ENCODE measurements at regions not wholly inside any gene's neighbourhood (a gene's known extent, or its start where the extent isn't known, plus 50 kb on each side); places are given as distances from the start of the nearest gene placed in this dataset.

DNA sequence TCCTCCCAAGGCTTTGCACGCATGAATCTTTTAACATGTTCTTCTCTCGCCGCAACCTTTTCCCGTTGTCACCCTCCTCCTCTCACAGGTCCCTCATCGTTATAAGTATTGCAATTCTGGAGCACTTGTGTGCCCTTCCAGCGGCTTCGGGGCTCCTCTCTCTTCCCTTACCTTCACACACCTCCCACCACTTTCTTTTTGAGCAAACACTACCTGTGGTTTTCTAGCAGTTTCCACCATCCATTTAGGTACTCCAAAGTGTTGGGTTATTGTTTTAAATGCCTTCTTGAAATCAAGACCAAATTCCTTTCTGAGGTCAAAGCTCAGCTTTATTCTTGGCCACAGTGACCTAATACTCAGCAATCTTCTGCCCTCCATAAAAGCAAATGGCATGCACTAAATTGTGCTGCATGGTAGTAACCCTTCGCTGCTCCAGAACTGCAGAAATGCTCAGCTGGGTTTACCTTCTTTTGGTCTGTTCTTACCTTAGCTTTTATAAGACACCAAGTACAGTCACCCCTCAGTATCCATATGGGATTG lies 472.4 kb downstream of the SETD4 start:
- Mint-ChIP-seq H3K4me1 (ENCODE audit: low read depth) (peaks cover 5% of the 10 kb centered on the region), H3K9me3 (no peaks in the 10 kb centered on the region), H3K4me3 (no peak overlapping the region), H3K36me3 (ENCODE audit: low read depth) (no peaks in the 10 kb centered on the region), H3K27me3 (ENCODE audit: insufficient read depth) (peaks cover 7% of the 10 kb centered on the region), H3K27ac (no peak overlapping the region)
- intact Hi-C loops (cut with micrococcal nuclease): no loop called here
- no peak for DNase-seq (ENCODE audit: low spot score)

GRCh38 chr21:35586305-35586704 lies 474.0 kb downstream of the SETD4 start:
- no peak overlapping the region for H3K4me3 Mint-ChIP-seq
- H3K4me1 Mint-ChIP-seq (ENCODE audit: low read depth): peaks cover 5% of the 10 kb centered on the region
- intact Hi-C loops (cut with micrococcal nuclease): no loop called here
- no peaks in the 10 kb centered on the region for H3K36me3 Mint-ChIP-seq (ENCODE audit: low read depth)
- peaks cover 4% of the 10 kb centered on the region for H3K27me3 Mint-ChIP-seq (ENCODE audit: insufficient read depth)
- no peak overlapping the region for H3K27ac Mint-ChIP-seq
- no peaks in the 10 kb centered on the region for H3K9me3 Mint-ChIP-seq
- DNase-seq (ENCODE audit: low spot score): no peak

- Mint-ChIP-seq H3K27me3 (ENCODE audit: insufficient read depth) (peaks cover 4% of the 10 kb centered on the region), H3K4me3 (no peak overlapping the region), H3K36me3 (ENCODE audit: low read depth) (no peaks in the 10 kb centered on the region), H3K4me1 (ENCODE audit: low read depth) (peaks cover 5% of the 10 kb centered on the region), H3K27ac (no peak overlapping the region), H3K9me3 (no peaks in the 10 kb centered on the region)
- intact Hi-C loops (cut with micrococcal nuclease): no loop called here
- no peak for DNase-seq (ENCODE audit: low spot score)
These were observed 474.4 kb downstream of the SETD4 start for GRCh38 chr21:35585878-35586277.

- peaks cover 5% of the 10 kb centered on the region for H3K4me1 Mint-ChIP-seq (ENCODE audit: low read depth)
- intact Hi-C loops (cut with micrococcal nuclease): no loop called here
- H3K4me3 Mint-ChIP-seq: no peak overlapping the region
- DNase-seq (ENCODE audit: low spot score): no peak
- no peaks in the 10 kb centered on the region for H3K9me3 Mint-ChIP-seq
- peaks cover 1% of the 10 kb centered on the region for H3K27me3 Mint-ChIP-seq (ENCODE audit: insufficient read depth)
- H3K27ac Mint-ChIP-seq: no peak overlapping the region
- no peaks in the 10 kb centered on the region for H3K36me3 Mint-ChIP-seq (ENCODE audit: low read depth)
These were observed 475.2 kb downstream of the SETD4 start for GRCh38 chr21:35585155-35585554.

DNA sequence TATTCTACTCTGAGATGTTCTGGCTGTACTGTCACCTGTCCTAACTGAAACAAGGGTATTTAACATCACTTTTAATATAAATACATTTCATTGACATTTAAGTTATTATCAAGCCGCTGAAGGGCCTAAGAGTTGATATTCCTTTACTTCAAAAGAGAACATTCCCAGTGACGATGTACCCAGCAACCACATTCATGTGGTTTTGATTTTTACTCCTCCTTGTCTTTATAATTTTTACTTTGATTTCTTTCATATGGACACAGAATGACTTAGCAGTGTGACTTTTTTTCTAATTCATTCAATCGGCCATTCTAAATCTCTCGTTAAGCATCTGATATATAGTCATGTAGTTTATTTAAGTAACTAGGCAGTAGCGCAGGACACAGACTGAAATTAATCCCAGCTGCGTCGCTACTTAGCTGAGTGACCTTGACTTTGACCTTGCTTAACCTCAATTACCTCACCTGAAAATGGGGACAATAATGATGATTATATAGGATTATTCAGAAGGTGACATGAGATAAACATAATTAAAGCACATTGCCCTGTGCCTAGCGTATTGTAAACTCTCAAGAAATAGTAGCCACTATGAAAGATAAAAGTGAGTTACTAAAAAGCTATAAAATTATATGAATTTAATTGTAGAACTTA lies 476.6 kb downstream of the SETD4 start:
- DNase-seq (ENCODE audit: low spot score): no peak
- Mint-ChIP-seq H3K36me3 (ENCODE audit: low read depth) (no peaks in the 10 kb centered on the region), H3K4me1 (ENCODE audit: low read depth) (peaks cover 19% of the 10 kb centered on the region), H3K9me3 (peaks cover 1% of the 10 kb centered on the region), H3K27me3 (ENCODE audit: insufficient read depth) (peaks cover 2% of the 10 kb centered on the region), H3K4me3 (no peak overlapping the region), H3K27ac (no peak overlapping the region)
- intact Hi-C loops (cut with micrococcal nuclease): no loop called here

DNA sequence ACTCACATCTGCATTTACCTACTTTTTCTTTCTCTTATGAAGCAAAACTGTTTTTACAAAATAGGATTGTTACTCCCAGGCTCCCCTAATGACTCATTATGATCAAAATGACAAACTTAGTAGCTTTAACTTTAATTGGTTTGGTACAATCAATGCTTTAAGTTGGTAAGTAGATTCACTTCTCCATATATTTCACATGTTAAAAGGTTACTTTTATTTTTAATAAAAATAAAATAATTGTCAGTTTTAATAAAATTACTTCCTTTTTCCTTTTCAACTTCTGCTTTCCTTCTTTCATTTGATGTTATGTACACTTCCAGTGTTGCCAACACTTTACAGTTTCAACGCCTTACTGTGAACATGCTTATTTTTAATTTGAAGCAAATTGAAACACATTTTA lies 477.6 kb downstream of the SETD4 start:
- intact Hi-C loops (cut with micrococcal nuclease): no loop called here
- DNase-seq (ENCODE audit: low spot score): no peak

GRCh38 chr21:35581640-35582039 lies 478.7 kb downstream of the SETD4 start:
- no peak for DNase-seq (ENCODE audit: low spot score)
- Mint-ChIP-seq H3K36me3 (ENCODE audit: low read depth) (no peaks in the 10 kb centered on the region), H3K4me1 (ENCODE audit: low read depth) (peaks cover 17% of the 10 kb centered on the region), H3K4me3 (no peak overlapping the region), H3K27ac (no peak overlapping the region), H3K27me3 (ENCODE audit: insufficient read depth) (peaks cover 2% of the 10 kb centered on the region), H3K9me3 (peaks cover 4% of the 10 kb centered on the region)
- intact Hi-C loops (cut with micrococcal nuclease): no loop called here

More for the DNA sequence above, 477.6 kb downstream of the SETD4 start:
- Mint-ChIP-seq H3K4me3 (no peak overlapping the region), H3K27ac (no peak overlapping the region), H3K27me3 (ENCODE audit: insufficient read depth) (peaks cover 2% of the 10 kb centered on the region), H3K4me1 (ENCODE audit: low read depth) (peaks cover 19% of the 10 kb centered on the region), H3K9me3 (peaks cover 4% of the 10 kb centered on the region), H3K36me3 (ENCODE audit: low read depth) (no peaks in the 10 kb centered on the region)

GRCh38 chr21:35579520-35580293 lies 480.6 kb downstream of the SETD4 start:
- no peak for DNase-seq (ENCODE audit: low spot score)
- peaks cover 17% of the 10 kb centered on the region for H3K4me1 Mint-ChIP-seq (ENCODE audit: low read depth)
- peaks cover 4% of the 10 kb centered on the region for H3K27me3 Mint-ChIP-seq (ENCODE audit: insufficient read depth)
- no peak overlapping the region for H3K27ac Mint-ChIP-seq
- H3K36me3 Mint-ChIP-seq (ENCODE audit: low read depth): no peaks in the 10 kb centered on the region
- H3K4me3 Mint-ChIP-seq: no peak overlapping the region
- intact Hi-C loops (cut with micrococcal nuclease): loop anchor here (5.0 kb wide), 1 partner anchor 67 kb away; no protein-coding TSS in a partner anchor
- H3K9me3 Mint-ChIP-seq: peaks cover 4% of the 10 kb centered on the region

DNA sequence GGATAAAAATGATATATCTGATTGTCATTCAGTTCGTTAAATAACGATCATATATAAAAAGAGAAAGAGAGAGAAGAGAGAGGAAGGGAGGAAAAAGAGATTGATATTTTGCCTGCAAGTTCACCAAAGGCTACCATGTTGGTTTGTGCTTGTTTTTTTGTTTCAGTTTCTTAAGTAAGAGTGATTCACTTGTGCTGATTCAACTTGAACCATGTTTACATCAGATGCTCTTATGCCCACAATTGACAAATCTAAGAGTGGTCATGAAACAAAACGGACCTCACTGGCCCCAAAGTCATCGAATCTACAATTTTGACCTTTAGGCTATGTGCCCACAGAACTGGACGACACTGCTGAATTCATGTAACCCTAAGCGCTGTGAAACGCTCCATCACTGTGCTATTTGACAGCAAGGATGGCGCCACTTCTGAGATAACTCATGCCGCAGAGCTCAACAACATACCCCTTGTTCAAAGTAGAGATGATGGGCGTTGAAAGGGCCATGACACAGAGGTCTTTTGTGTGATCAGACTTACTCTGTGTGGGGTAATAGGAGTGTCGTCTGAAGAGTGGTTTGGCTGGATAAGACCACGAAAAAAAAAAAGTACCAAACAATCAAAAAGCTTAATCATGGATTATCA lies 481.4 kb downstream of the SETD4 start:
- H3K4me3 Mint-ChIP-seq: no peak overlapping the region
- H3K36me3 Mint-ChIP-seq (ENCODE audit: low read depth): no peaks in the 10 kb centered on the region
- H3K27ac Mint-ChIP-seq: peak overlapping the region; percentile 19
- intact Hi-C loops (cut with micrococcal nuclease): loop anchor here (5.0 kb wide), 1 partner anchor 67 kb away; no protein-coding TSS in a partner anchor
- H3K4me1 Mint-ChIP-seq (ENCODE audit: low read depth): peaks cover 17% of the 10 kb centered on the region
- DNase-seq (ENCODE audit: low spot score): no peak
- peaks cover 4% of the 10 kb centered on the region for H3K27me3 Mint-ChIP-seq (ENCODE audit: insufficient read depth)
- peaks cover 4% of the 10 kb centered on the region for H3K9me3 Mint-ChIP-seq

- H3K4me1 Mint-ChIP-seq (ENCODE audit: low read depth): peaks cover 17% of the 10 kb centered on the region
- intact Hi-C loops (cut with micrococcal nuclease): loop anchor here (5.0 kb wide), 1 partner anchor 66 kb away; no protein-coding TSS in a partner anchor
- peaks cover 4% of the 10 kb centered on the region for H3K9me3 Mint-ChIP-seq
- H3K36me3 Mint-ChIP-seq (ENCODE audit: low read depth): no peaks in the 10 kb centered on the region
- H3K27ac Mint-ChIP-seq: peak overlapping the region; percentile 19
- H3K27me3 Mint-ChIP-seq (ENCODE audit: insufficient read depth): peaks cover 5% of the 10 kb centered on the region
- H3K4me3 Mint-ChIP-seq: no peak overlapping the region
- DNase-seq (ENCODE audit: low spot score): no peak
These were observed 482.0 kb downstream of the SETD4 start for GRCh38 chr21:35578347-35578782.

DNA sequence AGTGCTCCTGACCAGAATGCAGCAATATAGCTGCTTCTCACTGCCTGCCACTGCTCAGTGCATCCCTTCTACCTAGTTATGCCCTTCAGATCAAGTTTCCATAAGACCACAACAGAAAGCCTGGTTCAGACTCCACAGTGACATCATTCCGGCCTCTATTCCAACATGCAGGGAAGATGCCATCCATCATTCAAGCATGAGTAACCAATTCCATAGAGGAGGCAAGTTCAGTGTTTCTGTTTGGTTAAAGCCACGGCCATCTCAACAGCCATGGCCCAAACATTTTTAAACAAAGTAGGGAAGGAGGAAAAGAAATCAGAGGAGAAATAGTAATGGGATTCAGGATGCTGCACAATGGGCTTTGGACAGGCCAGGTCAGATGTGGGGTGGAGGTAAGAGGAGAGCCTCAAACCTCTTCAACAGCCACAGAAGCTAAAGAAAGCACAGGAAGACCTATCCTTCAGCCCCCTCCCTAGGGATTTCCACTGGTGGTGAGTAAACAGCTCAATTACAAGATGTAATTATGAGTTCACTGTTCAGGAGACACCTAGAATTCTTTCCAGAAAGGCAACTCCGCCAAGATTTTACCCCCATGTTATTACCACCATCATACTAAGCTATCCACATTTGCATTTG lies 484.9 kb downstream of the SETD4 start:
- no peak for DNase-seq (ENCODE audit: low spot score)

DNA sequence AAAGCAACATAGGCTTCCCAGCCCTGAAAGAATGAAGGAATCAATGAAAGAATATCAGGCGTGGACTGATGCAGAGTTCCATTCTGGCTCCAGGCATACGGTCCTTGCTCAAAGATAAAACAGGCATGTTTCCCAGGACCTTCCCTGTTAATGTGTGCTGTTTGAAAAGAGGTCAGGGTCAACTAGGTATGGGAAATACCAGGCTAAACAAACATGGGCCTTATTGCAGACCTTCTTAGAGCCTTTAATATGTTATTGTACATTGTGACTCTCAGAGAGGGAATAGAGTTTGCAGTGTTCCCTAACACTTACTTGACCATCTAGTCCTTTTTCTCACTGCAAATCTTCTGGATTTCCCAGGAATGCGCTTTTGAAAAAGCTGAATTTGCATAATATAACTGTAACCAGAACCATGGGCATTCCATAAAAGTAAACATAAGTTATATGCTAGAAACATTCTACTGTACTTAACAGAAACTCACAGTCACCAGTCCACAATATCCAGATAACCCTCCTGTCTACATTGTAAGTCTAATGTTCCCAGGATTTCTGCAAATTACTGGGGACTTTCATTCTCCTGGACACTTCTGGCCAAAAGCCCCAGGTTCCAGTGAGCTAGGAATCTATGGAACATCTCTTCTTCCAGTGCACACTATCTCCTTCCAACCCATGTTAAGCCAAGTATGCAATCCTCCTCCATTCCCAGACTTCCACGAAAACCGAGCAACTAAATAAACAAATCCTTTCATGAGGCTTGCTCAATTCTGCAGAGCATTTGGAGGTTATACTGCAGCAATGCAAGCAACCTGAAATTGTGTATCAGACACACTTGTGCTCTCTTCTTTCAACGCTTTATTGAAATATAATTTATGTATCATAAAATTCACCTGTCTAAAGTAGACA lies 486.6 kb downstream of the SETD4 start:
- no peak overlapping the region for H3K4me3 Mint-ChIP-seq
- H3K27me3 Mint-ChIP-seq (ENCODE audit: insufficient read depth): peaks cover 4% of the 10 kb centered on the region
- H3K9me3 Mint-ChIP-seq: peaks cover 3% of the 10 kb centered on the region
- no peaks in the 10 kb centered on the region for H3K36me3 Mint-ChIP-seq (ENCODE audit: low read depth)
- no peak overlapping the region for H3K27ac Mint-ChIP-seq
- intact Hi-C loops (cut with micrococcal nuclease): no loop called here
- no peak for DNase-seq (ENCODE audit: low spot score)
- H3K4me1 Mint-ChIP-seq (ENCODE audit: low read depth): peaks cover 3% of the 10 kb centered on the region

More for the DNA sequence above, 484.9 kb downstream of the SETD4 start:
- Mint-ChIP-seq H3K27ac (no peak overlapping the region), H3K27me3 (ENCODE audit: insufficient read depth) (peaks cover 7% of the 10 kb centered on the region), H3K36me3 (ENCODE audit: low read depth) (no peaks in the 10 kb centered on the region), H3K4me1 (ENCODE audit: low read depth) (peaks cover 17% of the 10 kb centered on the region), H3K9me3 (peaks cover 4% of the 10 kb centered on the region), H3K4me3 (no peak overlapping the region)
- intact Hi-C loops (cut with micrococcal nuclease): loop anchor here (5.0 kb wide), 1 partner anchor 63 kb away; no protein-coding TSS in a partner anchor
